HG02938 (cell line): ENCODE measurements at regions not wholly inside any gene's neighbourhood (a gene's known extent, or its start where the extent isn't known, plus 50 kb on each side); places are given as distances from the start of the nearest gene placed in this dataset.
A peak's percentile ranks its signal among the peaks of the same experiment; 100 is the strongest.

Experiments
- ATAC-seq: cut with Tn5 transposase; IDR thresholded peaks from one replicate; pipeline ENCODE4 v1.9.1; 2021; ENCODE audit warnings: mild to moderate bottlenecking, moderate library complexity; ENCODE audit not compliant: unreplicated experiment

- ATAC-seq: no peak
Observed at GRCh38 chr10:78759456-78760120, 309.2 kb upstream of the ZMIZ1 start.

DNA sequence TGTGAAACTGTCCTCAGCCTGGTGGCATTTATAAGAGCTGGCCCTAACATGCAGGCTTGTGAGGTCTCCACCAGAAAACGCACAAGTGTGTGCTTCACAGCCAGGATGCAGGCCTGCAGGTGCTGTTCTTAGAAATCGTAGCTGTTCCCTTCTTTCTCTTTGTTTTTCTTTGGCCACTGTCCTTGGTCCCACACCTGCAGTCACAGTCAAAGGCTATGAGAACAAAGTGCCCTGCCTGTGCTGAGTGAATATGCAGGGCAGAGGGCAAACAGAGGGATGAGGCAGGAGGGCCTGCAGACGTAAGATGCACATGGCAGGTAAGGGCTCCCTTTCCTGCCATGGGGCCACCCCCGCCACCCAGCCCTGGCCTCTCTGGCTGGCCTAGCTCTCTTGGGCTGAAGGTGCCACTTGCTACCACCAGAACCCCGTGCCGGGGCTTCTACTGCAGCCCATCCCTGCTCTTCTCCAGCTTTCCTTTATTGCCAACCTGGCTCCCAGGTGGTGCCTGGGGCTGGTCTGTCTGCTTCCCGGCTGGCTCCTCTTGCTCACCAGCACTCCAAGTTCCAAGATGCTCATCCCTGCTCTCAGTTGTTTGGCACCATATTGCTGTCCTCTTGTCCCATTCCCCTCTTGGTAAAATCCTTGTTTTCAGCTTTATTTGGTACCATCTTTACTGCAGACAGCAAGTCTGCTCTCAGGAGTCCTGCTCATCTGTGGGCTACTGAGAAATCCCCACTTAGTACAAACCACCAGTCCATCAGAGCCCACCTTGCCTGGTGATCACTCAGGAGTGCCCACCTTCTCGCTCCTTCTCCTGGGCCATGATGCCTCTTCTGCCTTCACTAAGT, 308.1 kb upstream of the ZMIZ1 start:
- no peak for ATAC-seq

DNA sequence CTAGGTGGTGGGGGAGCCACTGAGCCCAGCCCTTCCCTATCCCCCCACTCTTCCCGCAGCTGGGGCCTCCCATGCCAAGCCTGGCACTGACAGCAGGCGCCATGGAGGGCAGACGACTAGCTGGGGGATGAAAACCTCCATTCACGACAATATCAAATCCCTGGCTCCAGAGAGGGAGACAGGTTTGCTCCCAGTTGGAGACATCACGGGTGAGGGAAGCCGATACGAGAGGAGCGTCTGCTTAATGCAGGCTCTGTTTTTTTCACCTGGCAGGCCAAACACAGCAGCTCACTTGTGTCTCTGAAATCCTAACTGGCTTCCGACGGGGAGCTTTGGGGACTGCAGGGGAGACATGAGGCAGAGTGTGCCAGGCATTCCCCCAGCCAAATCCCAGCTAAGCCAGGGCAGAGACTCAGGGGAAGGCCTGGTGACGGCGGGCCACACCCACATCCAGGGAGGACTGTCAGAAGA, 307.4 kb upstream of the ZMIZ1 start:
- no peak for ATAC-seq

DNA sequence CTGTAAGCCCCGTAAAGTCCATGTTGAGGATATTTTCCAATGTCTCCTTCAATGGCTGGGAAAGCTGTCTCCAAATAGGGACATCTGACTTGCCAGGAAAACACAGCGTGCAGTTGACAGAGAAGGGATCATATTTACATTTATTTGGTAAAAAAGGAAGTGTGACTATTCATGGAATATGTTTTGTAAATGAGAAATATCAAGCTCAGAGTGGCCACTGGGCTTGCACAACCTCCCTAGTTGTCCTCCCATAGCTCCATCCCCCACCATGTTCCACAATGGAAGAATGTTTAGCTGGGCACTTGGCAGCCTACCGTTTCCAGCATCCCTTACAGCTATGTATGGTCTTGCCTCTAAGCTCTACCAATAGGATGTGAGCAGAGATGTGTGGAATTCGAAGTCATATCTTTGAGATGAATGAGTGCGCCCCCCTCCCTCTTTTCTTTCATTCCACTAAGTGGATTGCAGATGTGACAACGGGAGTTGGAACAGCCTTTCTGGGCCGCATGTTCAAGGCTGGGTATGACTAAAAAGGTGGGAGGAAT, 306.6 kb upstream of the ZMIZ1 start:
- no peak for ATAC-seq

DNA sequence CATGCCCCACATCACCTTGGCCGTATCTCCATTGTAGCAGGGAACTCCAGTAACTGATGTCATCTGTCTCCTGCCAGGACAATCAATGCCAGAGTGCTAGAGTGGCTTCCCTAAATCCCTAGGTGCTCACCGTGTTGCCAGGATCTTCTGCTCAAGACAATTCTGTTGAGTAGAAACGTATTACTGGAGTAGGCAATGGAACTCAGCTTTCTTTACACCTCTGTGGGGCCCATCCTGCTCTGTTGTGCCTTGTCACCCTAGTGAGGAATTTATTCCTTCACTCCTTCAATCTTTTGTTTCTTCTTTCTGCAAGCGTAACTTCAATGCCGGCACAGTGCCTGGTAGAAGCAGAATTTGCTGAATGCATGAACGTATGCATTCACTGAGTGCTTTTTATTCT, 305.5 kb upstream of the ZMIZ1 start:
- ATAC-seq: no peak

- peak; percentile 58 for ATAC-seq
Observed at GRCh38 chr10:78763651-78764395, 304.9 kb upstream of the ZMIZ1 start.

GRCh38 chr10:78764436-78764835, 304.3 kb upstream of the ZMIZ1 start:
- ATAC-seq: no peak

GRCh38 chr10:78764846-78765430, 303.8 kb upstream of the ZMIZ1 start:
- no peak for ATAC-seq

DNA sequence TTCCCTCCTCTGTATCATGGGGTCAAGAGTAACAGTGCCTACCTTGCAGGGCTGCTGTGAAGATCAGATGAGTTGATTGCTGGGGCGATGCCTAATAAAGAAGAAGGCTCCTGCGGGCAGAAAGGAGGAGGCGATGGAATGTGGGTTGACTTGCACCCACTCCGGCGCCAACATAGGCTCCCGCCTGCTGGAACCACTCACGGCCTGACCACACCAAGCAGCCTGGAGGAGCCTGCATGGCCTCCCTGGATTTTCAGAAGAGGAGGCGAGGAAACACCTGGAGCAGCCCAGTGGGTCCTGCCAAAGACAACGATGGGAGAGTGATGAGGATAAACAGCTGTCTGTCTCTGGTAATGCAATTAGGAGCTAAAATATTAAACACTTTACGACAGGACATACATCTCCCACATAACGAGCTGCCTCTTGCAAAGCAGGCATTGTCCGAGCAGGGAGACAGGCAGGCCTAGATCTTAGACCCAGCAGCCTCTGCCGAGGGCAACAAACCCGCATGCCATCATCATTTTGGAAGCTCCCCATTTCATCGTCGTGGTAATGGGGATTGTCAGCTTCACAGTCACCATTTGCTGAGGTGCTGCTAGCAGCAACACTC, 302.9 kb upstream of the ZMIZ1 start:
- no peak for ATAC-seq

DNA sequence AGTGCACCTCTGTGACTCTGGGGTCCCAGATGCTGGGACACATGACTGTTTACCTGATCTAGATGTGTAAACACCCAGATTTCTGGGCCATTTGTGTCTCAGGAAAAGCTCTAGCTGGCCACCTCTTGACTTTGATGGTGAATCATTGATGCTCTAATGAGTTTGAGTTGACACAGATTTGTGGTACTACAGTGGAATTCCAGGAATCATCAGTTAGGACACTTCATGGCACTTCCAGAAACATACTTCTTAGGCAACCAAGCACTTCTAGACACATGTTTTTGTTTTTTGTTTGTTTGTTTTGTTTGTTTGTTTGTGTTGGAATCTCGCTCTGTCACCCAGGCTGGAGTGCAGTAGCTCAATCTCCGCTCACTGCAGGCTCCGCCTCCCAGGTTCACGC, 302.2 kb upstream of the ZMIZ1 start:
- ATAC-seq: no peak

DNA sequence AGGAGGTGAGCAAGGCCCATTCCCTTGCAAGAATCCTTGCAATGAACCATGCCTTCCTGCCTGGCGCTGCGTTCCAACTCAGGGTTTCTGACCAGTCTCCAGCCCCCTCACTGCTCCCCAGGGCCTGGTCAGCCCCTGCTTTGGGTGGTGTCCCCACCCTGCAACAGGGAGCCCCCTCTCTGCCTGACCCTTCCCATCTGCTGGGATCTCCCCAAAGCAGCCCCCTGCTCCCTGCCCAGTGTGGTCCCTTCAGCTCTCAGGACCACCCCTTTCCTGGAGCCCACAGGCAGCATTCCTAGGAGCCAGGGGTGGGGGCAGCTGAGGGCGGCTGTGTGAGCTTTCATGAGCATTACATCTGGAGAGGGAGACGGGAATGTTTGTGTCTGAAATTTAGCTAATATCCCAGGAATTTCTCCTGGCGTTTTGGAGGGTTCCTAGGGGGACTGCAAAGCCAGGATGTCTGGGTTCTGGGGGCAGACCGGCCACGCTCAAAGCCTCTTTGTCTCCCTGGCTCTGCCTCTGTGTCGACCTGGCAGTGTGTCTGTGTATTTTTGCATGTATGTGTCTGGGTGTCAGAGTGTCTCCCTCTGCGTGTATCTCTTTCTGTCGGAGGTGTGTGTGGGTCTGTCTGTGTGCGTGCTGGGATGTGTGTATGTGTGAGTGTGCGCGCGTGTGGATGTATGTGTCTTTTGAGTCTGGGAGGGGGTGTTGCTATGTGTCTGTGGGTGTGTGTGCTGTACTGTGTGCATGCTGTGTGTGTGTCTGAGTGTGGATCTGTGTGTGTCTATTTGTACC, 300.5 kb upstream of the ZMIZ1 start:
- ATAC-seq: no peak

- no peak for ATAC-seq
Observed at GRCh38 chr10:78768876-78769275, 299.9 kb upstream of the ZMIZ1 start.

GRCh38 chr10:78769526-78769925, 299.2 kb upstream of the ZMIZ1 start:
- no peak for ATAC-seq

DNA sequence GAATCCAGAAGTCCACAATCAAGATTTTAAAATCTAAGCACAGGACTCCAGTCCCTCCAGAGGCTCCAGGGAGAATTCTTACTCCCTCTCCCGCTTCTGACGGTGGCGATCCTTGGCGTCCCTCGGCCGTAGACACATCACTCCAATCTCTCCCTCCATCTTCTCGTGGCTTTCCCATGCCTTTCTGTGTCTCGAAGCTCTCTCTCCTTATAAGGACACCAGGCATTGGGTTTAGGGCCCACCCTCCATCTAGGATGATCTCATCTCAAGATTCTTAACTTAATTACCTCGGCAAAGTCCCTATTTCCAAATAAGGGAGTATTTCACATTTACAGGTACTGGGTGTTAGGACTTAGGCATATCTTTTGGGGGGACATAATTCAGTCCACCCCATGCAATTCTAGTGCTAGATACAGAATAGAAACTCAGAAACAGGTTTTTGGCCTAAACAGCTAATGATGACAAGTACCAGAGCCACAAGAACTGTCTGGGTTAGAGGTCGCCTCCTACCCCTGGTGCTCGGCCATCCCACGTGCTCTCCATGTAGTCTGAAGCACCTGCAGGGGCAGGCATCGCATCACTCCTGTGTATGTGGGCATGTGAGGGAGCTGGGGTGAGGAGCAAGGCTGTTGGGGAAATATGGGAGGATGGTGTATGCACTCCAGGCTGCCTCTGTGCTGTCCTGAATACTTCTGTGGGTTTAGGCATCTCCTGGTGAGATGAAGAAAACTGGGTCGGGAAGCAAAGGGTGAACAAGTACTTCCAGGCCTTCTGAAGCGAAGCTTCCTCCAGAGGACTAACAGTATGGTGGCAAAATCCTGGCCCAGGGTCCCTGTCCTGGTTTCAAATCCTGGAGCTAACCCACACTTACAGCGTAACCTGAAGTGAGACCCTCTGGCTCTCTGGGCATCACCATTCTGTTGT, 298.3 kb upstream of the ZMIZ1 start:
- no peak for ATAC-seq

GRCh38 chr10:78771260-78771659, 297.5 kb upstream of the ZMIZ1 start:
- ATAC-seq: no peak

GRCh38 chr10:78771808-78772455, 296.8 kb upstream of the ZMIZ1 start:
- no peak for ATAC-seq

- ATAC-seq: no peak
Observed at GRCh38 chr10:78772486-78772885, 296.3 kb upstream of the ZMIZ1 start.

- ATAC-seq: no peak
Observed at GRCh38 chr10:78772986-78773530, 295.7 kb upstream of the ZMIZ1 start.
